H1 (cell line): ENCODE measurements at regions not wholly inside any gene's neighbourhood (a gene's known extent, or its start where the extent isn't known, plus 50 kb on each side); places are given as distances from the start of the nearest gene placed in this dataset.
A peak's percentile ranks its signal among the peaks of the same experiment; 100 is the strongest.

Experiments used
- CTCF ChIA-PET: fragments of 300-600 bp; sonication (Branson Sonifier 250); formaldehyde crosslinking; loops from one replicate; lab custom pipeline; 2021; ENCODE audit not compliant: partially characterized antibody; lab: Charles Lee
- POLR2A ChIA-PET: fragments of 300-600 bp; sonication (Branson Sonifier 250); formaldehyde crosslinking; loops from one replicate; lab custom pipeline; 2021; ENCODE audit warnings: inconsistent platforms; ENCODE audit not compliant: partially characterized antibody; lab: Charles Lee
- DNase-seq, 2 experiments: peaks; one replicate each; pipeline versions ENCODE4 v3.0.0 to v3.0.0-alpha.2; 2010 to 2022; ENCODE audit warnings: low spot score in 2 of 2, low read depth in 1 of 2, mixed read lengths in 1 of 2
- FAIRE-seq: peaks from 2 replicates; lab custom pipeline; 2011; peaks lifted over from hg19 to GRCh38; lab: Jason Lieb, UNC
- H2AFZ ChIP-seq: 2 replicates; pipeline ENCODE4 v1.8.1; 2012; ENCODE audit warnings: low read length, inconsistent platforms
- H2AK5ac ChIP-seq: 2 replicates; pipeline ENCODE4 v1.6.1; 2013; ENCODE audit warnings: low read depth, low read length
- H2BK120ac ChIP-seq: replicated peaks from 2 replicates; pipeline ENCODE3; 2013; ENCODE audit warnings: low read depth, low read length, inconsistent platforms
- H2BK12ac ChIP-seq: 2 replicates; pipeline ENCODE4 v1.6.1; 2013; ENCODE audit warnings: low read depth, low read length
- H2BK15ac ChIP-seq: 2 replicates; pipeline ENCODE4 v1.6.1; 2013; ENCODE audit warnings: low read length
- H2BK20ac ChIP-seq: 2 replicates; pipeline ENCODE4 v1.6.1; 2013; ENCODE audit warnings: low read length
- H2BK5ac ChIP-seq: 2 replicates; pipeline ENCODE4 v1.6.1; 2013; ENCODE audit warnings: low read depth, low read length
- H3K14ac ChIP-seq: 2 replicates; pipeline ENCODE4 v1.6.1; 2013; ENCODE audit warnings: inconsistent platforms; ENCODE audit not compliant: insufficient read length
- H3K18ac ChIP-seq: 2 replicates; pipeline ENCODE4 v1.6.1; 2013; ENCODE audit warnings: low read length; ENCODE audit errors: extremely low read depth
- H3K23ac ChIP-seq: 2 replicates; pipeline ENCODE4 v1.6.1; 2013; ENCODE audit warnings: inconsistent platforms; ENCODE audit not compliant: insufficient read length
- H3K23me2 ChIP-seq: 2 replicates; pipeline ENCODE4 v1.6.1; 2013; ENCODE audit warnings: low read depth, low read length
- H3K27ac ChIP-seq: 2 replicates; pipeline ENCODE4 v1.6.1; 2011; ENCODE audit warnings: low read depth, low read length, inconsistent platforms
- H3K27me3 ChIP-seq, 4 experiments: replicated peaks in 1 of 4; 1 replicate in 1 of 4; 2 replicates in 3 of 4; pipeline versions ENCODE4 v1.6.1 to v1.8.1; 2011 to 2013; ENCODE audit warnings: low read length in 3 of 4, mild to moderate bottlenecking in 3 of 4, inconsistent platforms in 2 of 4, mixed read lengths in 2 of 4, moderate library complexity in 1 of 4; ENCODE audit not compliant: control insufficient read depth in 3 of 4, insufficient read depth in 3 of 4; ENCODE audit errors: extremely low read depth in 1 of 4
- H3K36me3 ChIP-seq, 4 experiments: 2 replicates each; pipeline versions ENCODE4 v1.6.1 to v1.8.1; 2011 to 2013; ENCODE audit warnings: mild to moderate bottlenecking in 4 of 4, low read length in 3 of 4, moderate library complexity in 2 of 4, control low read depth in 1 of 4, inconsistent platforms in 1 of 4; ENCODE audit not compliant: insufficient read depth in 4 of 4, control insufficient read depth in 2 of 4
- H3K4ac ChIP-seq: replicated peaks from 2 replicates; pipeline ENCODE3; 2013; ENCODE audit warnings: low read length, low read depth, mixed read lengths, inconsistent platforms; ENCODE audit not compliant: insufficient read length
- H3K4me1 ChIP-seq, 4 experiments: replicated peaks in 1 of 4; 1 replicate in 1 of 4; 2 replicates in 3 of 4; pipeline versions ENCODE4 v1.6.1 to v1.8.1; 2011 to 2013; ENCODE audit warnings: low read length in 3 of 4, inconsistent platforms in 2 of 4, mixed read lengths in 1 of 4; ENCODE audit not compliant: insufficient read depth in 4 of 4, control insufficient read depth in 3 of 4
- H3K4me2 ChIP-seq, 2 experiments: 2 replicates each; pipeline versions ENCODE4 v1.6.1 to v1.8.1; 2011 to 2013; ENCODE audit warnings: low read depth in 2 of 2, low read length in 2 of 2, control low read depth in 1 of 2, inconsistent platforms in 1 of 2, mild to moderate bottlenecking in 1 of 2; ENCODE audit not compliant: insufficient read depth in 1 of 2
- H3K4me3 ChIP-seq, 4 experiments: fragments of 200-600, 300-600 bp in 1 of 4; sonication (generic), shearing (Covaris generic), sonication (Bioruptor Twin) in 1 of 4; 2 replicates each; pipeline versions ENCODE4 v1.5.1 to v1.8.1; 2011 to 2016; ENCODE audit warnings: low read length in 4 of 4, low read depth in 3 of 4, control low read depth in 2 of 4, inconsistent platforms in 2 of 4, mild to moderate bottlenecking in 2 of 4, mixed read lengths in 1 of 4, moderate library complexity in 1 of 4; ENCODE audit not compliant: insufficient read depth in 2 of 4; ENCODE audit errors: extremely low read depth in 1 of 4
- H3K56ac ChIP-seq: replicated peaks from 2 replicates; pipeline ENCODE3; 2013; ENCODE audit warnings: low read depth, mild to moderate bottlenecking, mixed read lengths, low read length, inconsistent platforms; ENCODE audit not compliant: insufficient read length
- H3K79me1 ChIP-seq: 2 replicates; pipeline ENCODE4 v1.6.1; 2013; ENCODE audit warnings: low read depth, low read length, control low read depth
- H3K79me2 ChIP-seq, 2 experiments: 2 replicates each; pipeline versions ENCODE4 v1.6.1 to v1.8.1; 2012 to 2013; ENCODE audit warnings: low read length in 2 of 2, mild to moderate bottlenecking in 2 of 2, inconsistent platforms in 1 of 2; ENCODE audit not compliant: insufficient read depth in 2 of 2, control insufficient read depth in 1 of 2
- H3K9ac ChIP-seq, 4 experiments: replicated peaks in 1 of 4; 1 replicate in 1 of 4; 2 replicates in 3 of 4; pipeline versions ENCODE4 v1.6.1 to v1.8.1; 2011 to 2013; ENCODE audit warnings: low read depth in 3 of 4, low read length in 3 of 4, control low read depth in 2 of 4, mild to moderate bottlenecking in 2 of 4, moderate library complexity in 2 of 4, inconsistent platforms in 1 of 4; ENCODE audit errors: extremely low read depth in 1 of 4
- H3K9me3 ChIP-seq, 2 experiments: 2 replicates each; pipeline versions ENCODE4 v1.6.1 to v1.8.1; 2012 to 2013; ENCODE audit warnings: mild to moderate bottlenecking in 2 of 2, moderate library complexity in 2 of 2, control low read depth in 1 of 2, inconsistent platforms in 1 of 2, low read depth in 1 of 2, low read length in 1 of 2, mixed read lengths in 1 of 2; ENCODE audit not compliant: insufficient read depth in 2 of 2
- H4K20me1 ChIP-seq, 2 experiments: replicated peaks in 1 of 2; 2 replicates each; pipeline versions ENCODE3 to v1.8.1; 2011 to 2013; ENCODE audit warnings: inconsistent platforms in 2 of 2, low read length in 2 of 2, mild to moderate bottlenecking in 1 of 2; ENCODE audit not compliant: insufficient read depth in 2 of 2, control insufficient read depth in 1 of 2
- H4K5ac ChIP-seq: 2 replicates; pipeline ENCODE4 v1.6.1; 2013; ENCODE audit warnings: low read length, low read depth, mixed read lengths, inconsistent platforms; ENCODE audit not compliant: insufficient read length
- H4K8ac ChIP-seq: 2 replicates; pipeline ENCODE4 v1.8.0; 2013; ENCODE audit warnings: mild to moderate bottlenecking, moderate library complexity, low read length, inconsistent platforms; ENCODE audit not compliant: insufficient read depth; ENCODE audit errors: extremely low read depth
- H4K91ac ChIP-seq: replicated peaks from 2 replicates; pipeline ENCODE3; 2013; ENCODE audit warnings: low read length, mixed read lengths, inconsistent platforms; ENCODE audit not compliant: insufficient read length
- CHD2 ChIP-seq: IDR thresholded peaks from 2 replicates; pipeline ENCODE4 v1.6.1; 2012; ENCODE audit warnings: low read length, improper control_type of control experiment
- CREB1 ChIP-seq: IDR thresholded peaks from 2 replicates; pipeline ENCODE4 v1.6.1; 2012; ENCODE audit warnings: inconsistent platforms
- KDM5A ChIP-seq: fragments of 200-600 bp; IDR thresholded peaks from 2 replicates; pipeline ENCODE4 v1.7.1; 2012; ENCODE audit warnings: mild to moderate bottlenecking, low read length, inconsistent platforms, mixed read lengths
- MAFK ChIP-seq: IDR thresholded peaks from 2 replicates; pipeline ENCODE4 v1.6.1; 2012; ENCODE audit warnings: low read depth, mild to moderate bottlenecking, improper control_type of control experiment, low read length
- SIRT6 ChIP-seq: IDR thresholded peaks from one replicate; pipeline ENCODE4 v1.7.1; 2012; ENCODE audit warnings: low read length, inconsistent platforms
- SRF ChIP-seq: IDR thresholded peaks from 2 replicates; pipeline ENCODE4 v1.6.1; 2011; ENCODE audit warnings: mild to moderate bottlenecking, low read depth, low read length, moderate library complexity
- TAF7 ChIP-seq: optimal IDR thresholded peaks from 2 replicates; pipeline ENCODE3; 2011; ENCODE audit warnings: low read depth, mild to moderate bottlenecking, inconsistent platforms, low read length, moderate library complexity, borderline replicate concordance
- WGBS, 2 experiments: shearing (Covaris generic) in 1 of 2; methylation state at CpG; one replicate each; pipeline versions ENCODE4 v1.1.6 to v1.1.7; 2013 to 2015; ENCODE audit warnings: low lambda C conversion rate in 2 of 2, mixed read lengths in 2 of 2, inconsistent platforms in 1 of 2, low coverage in 1 of 2, missing lambda C conversion rate in 1 of 2; ENCODE audit not compliant: insufficient replicate concordance in 2 of 2, insufficient coverage in 1 of 2, insufficient read length in 1 of 2; ENCODE audit errors: extremely low coverage in 1 of 2, missing lambda C conversion rate in 1 of 2; 5-methylcytosine and 5-hydroxymethylcytosine counted together
- TF ChIP-seq, protein P1 (sequence below): IDR thresholded peaks from 2 replicates; pipeline ENCODE4 v1.6.1; 2012; ENCODE audit warnings: low read length, inconsistent platforms

DNA sequence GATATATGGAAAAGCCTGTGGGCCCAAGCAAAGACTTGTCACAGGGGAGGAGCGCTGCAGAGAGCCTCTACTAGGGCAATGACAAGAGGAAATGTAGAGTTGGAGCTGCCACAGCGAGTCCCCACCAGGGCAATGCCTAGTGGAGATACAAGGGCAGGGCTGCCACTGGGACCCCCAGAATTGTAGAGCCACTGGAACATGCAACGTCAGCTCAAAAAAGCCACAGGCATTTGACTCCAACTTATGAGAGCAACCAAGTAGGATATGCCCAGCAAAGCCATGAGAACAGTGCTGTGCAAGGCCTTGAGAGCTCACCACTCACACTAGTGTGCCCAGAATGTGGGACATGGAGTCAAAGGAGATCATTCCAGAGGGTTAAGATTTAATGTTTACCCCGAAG lies 63.7 kb upstream of the CAMK1G start:
- H3K4me1 ChIP-seq = no peaks in the 10 kb centered on the region
- no peak overlapping the region for H2BK120ac ChIP-seq
- no peaks in the 10 kb centered on the region for H3K79me2 ChIP-seq
- DNase-seq = peak in 1 of 2 experiments; percentile 23
- H3K4ac ChIP-seq = no peak overlapping the region
- FAIRE-seq = no peak
- no peak overlapping the region for H3K4me2 ChIP-seq
- H4K91ac ChIP-seq = no peak overlapping the region
- no peak overlapping the region for H2AFZ ChIP-seq
- CTCF ChIA-PET = interaction anchor here (1.0 to 1.7 kb wide), 5 partner anchors 9 to 309 kb away, joined by 3 to 4 read pairs (median 3); no protein-coding TSS in a partner anchor
- no peak overlapping the region for H3K18ac ChIP-seq
- no peaks in the 10 kb centered on the region for H3K23me2 ChIP-seq
- POLR2A ChIA-PET = no interaction called here
- H3K23ac ChIP-seq = no peak overlapping the region
- no peaks in the 10 kb centered on the region for H3K79me1 ChIP-seq
- H2BK12ac ChIP-seq = no peak overlapping the region
- no peak overlapping the region for H3K9ac ChIP-seq
- WGBS, 2 experiments = 86% methylated on average over 4 of the region's 4 CpGs; no CpG with 5 or more reads in 1 of the 2 experiments
- H2AK5ac ChIP-seq = no peak overlapping the region
- no peaks in the 10 kb centered on the region for H4K20me1 ChIP-seq
- H3K27me3 ChIP-seq = peaks cover 0 to 1% (median 0%) of the 10 kb centered on the region in 4 experiments; a peak in 1 of 7 replicates
- no peak overlapping the region for H4K5ac ChIP-seq
- H3K4me3 ChIP-seq = no peak overlapping the region
- H4K8ac ChIP-seq = no peak overlapping the region
- H2BK15ac ChIP-seq = no peak overlapping the region
- H2BK5ac ChIP-seq = no peak overlapping the region
- no peaks in the 10 kb centered on the region for H3K36me3 ChIP-seq
- H3K14ac ChIP-seq = no peak overlapping the region
- TF ChIP-seq TAF7 (no peak), CHD2 (no peak), SRF (no peak), SIRT6 (no peak), MAFK (no peak), CREB1 (no peak), KDM5A (no peak)
- TF ChIP-seq, protein P1, sequence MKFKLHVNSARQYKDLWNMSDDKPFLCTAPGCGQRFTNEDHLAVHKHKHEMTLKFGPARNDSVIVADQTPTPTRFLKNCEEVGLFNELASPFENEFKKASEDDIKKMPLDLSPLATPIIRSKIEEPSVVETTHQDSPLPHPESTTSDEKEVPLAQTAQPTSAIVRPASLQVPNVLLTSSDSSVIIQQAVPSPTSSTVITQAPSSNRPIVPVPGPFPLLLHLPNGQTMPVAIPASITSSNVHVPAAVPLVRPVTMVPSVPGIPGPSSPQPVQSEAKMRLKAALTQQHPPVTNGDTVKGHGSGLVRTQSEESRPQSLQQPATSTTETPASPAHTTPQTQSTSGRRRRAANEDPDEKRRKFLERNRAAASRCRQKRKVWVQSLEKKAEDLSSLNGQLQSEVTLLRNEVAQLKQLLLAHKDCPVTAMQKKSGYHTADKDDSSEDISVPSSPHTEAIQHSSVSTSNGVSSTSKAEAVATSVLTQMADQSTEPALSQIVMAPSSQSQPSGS = no peak
- H3K27ac ChIP-seq = no peak overlapping the region
- H3K56ac ChIP-seq = no peak overlapping the region
- H3K9me3 ChIP-seq = no peaks in the 10 kb centered on the region
- H2BK20ac ChIP-seq = no peak overlapping the region
